ENCODE measurements at regions not wholly inside any gene's neighbourhood (a gene's known extent, or its start where the extent isn't known, plus 50 kb on each side); places are given as distances from the start of the nearest gene placed in this dataset.
"Not testable (repeated sequence)": the region's sequence is repeated elsewhere in the genome, so short reads cannot be mapped to it uniquely, and the experiment has no call there.

- no peak for TF ChIP-seq CTCF (IDR thresholded peaks at IDR 0.05; ENCODE audit: low read depth, low read length)
- DNase-seq (ENCODE audit: low read depth, low spot score): no peak
- H3K4me3 ChIP-seq (ENCODE audit: low read depth, low read length): no peak overlapping the region
- in situ Hi-C loops (cut with HindIII; ENCODE audit: low sequenced_read_pairs): no loop called here
These were observed 223.3 kb downstream of the SLC38A4 start for GRCh38 chr12:46602474-46602873.

- H3K4me3 ChIP-seq (ENCODE audit: low read depth, low read length): no peak overlapping the region
- in situ Hi-C loops (cut with HindIII; ENCODE audit: low sequenced_read_pairs): no loop called here
- DNase-seq (ENCODE audit: low read depth, low spot score): no peak
- TF ChIP-seq CTCF (IDR thresholded peaks at IDR 0.05; ENCODE audit: low read depth, low read length): no peak
These were observed 218.6 kb upstream of the SLC38A2 start for GRCh38 chr12:46590991-46591703.

GRCh38 chr12:46585854-46586621 lies 213.5 kb upstream of the SLC38A2 start:
- in situ Hi-C loops (cut with HindIII; ENCODE audit: low sequenced_read_pairs): no loop called here
- peak; percentile 88 for DNase-seq (ENCODE audit: low read depth, low spot score)

GRCh38 chr12:46584098-46584497 lies 211.5 kb upstream of the SLC38A2 start:
- H3K4me3 ChIP-seq (ENCODE audit: low read depth, low read length); DNase-seq (ENCODE audit: low read depth, low spot score); in situ Hi-C loops (cut with HindIII; ENCODE audit: low sequenced_read_pairs): not testable (repeated sequence)

More at GRCh38 chr12:46585854-46586621, 213.5 kb upstream of the SLC38A2 start:
- TF ChIP-seq CTCF (IDR thresholded peaks at IDR 0.05; ENCODE audit: low read depth, low read length): no peak
- no peak overlapping the region for H3K4me3 ChIP-seq (ENCODE audit: low read depth, low read length)

- H3K4me3 ChIP-seq (ENCODE audit: low read depth, low read length); in situ Hi-C loops (cut with HindIII; ENCODE audit: low sequenced_read_pairs); DNase-seq (ENCODE audit: low read depth, low spot score): not testable (repeated sequence)
These were observed 209.4 kb upstream of the SLC38A2 start for GRCh38 chr12:46581990-46582389.

- TF ChIP-seq CTCF (IDR thresholded peaks at IDR 0.05; ENCODE audit: low read depth, low read length): no peak
- in situ Hi-C loops (cut with HindIII; ENCODE audit: low sequenced_read_pairs): no loop called here
- no peak overlapping the region for H3K4me3 ChIP-seq (ENCODE audit: low read depth, low read length)
- DNase-seq (ENCODE audit: low read depth, low spot score): no peak
These were observed 207.9 kb upstream of the SLC38A2 start for GRCh38 chr12:46580445-46580844.

GRCh38 chr12:46579474-46579873 lies 206.9 kb upstream of the SLC38A2 start:
- in situ Hi-C loops (cut with HindIII; ENCODE audit: low sequenced_read_pairs): no loop called here
- no peak for DNase-seq (ENCODE audit: low read depth, low spot score)

More at GRCh38 chr12:46579474-46579873, 206.9 kb upstream of the SLC38A2 start:
- no peak overlapping the region for H3K4me3 ChIP-seq (ENCODE audit: low read depth, low read length)
- no peak for TF ChIP-seq CTCF (IDR thresholded peaks at IDR 0.05; ENCODE audit: low read depth, low read length)

All from astrocyte of the spinal cord (primary cell).